ENCODE measurements at regions not wholly inside any gene's neighbourhood (a gene's known extent, or its start where the extent isn't known, plus 50 kb on each side); places are given as distances from the start of the nearest gene placed in this dataset.

DNA sequence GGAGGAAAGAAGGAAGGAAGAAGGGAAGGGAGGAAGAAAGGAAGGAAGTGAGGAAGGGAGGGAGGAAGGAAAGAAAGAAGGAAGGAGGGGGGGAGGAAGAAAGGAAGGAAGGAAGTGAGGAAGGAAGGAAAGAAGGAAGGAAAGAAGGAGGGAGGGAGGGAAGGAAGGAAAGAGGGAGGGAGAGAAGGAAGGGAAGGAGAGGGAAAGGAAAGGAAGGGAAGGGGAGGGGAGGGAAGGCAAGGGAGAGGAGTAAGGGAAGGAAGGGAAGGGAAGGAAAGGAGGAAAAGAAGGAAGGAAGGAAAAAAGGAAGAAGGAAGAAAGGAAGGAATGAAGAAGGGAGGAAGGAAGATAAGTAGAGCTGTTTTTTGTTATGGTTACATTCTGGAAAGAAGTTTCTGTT is 141.2 kb downstream of the LRRC3B start:
- no peaks in the 10 kb centered on the region for H3K36me3 ChIP-seq (ENCODE audit: control insufficient read depth, insufficient read depth, low read length)
- no peak overlapping the region for H3K9ac ChIP-seq (ENCODE audit: low read depth, low read length)

GRCh38 chr3:26766031-26766430 is 143.5 kb downstream of the LRRC3B start:
- no peaks in the 10 kb centered on the region for H3K27me3 ChIP-seq (ENCODE audit: control insufficient read depth, insufficient read depth, low read length)
- no peaks in the 10 kb centered on the region for H3K4me1 ChIP-seq (ENCODE audit: control insufficient read depth, insufficient read depth, low read length)
- H3K27ac ChIP-seq (ENCODE audit: low read depth, low read length): no peak overlapping the region
- no peaks in the 10 kb centered on the region for H3K9me3 ChIP-seq (ENCODE audit: control insufficient read depth, insufficient read depth, low read length)
- no peaks in the 10 kb centered on the region for H3K36me3 ChIP-seq (ENCODE audit: control insufficient read depth, insufficient read depth, low read length)
- H3K4me3 ChIP-seq (ENCODE audit: low read depth, low read length): no peak overlapping the region
- no peak overlapping the region for H3K9ac ChIP-seq (ENCODE audit: low read depth, low read length)

More for the DNA sequence above, 141.2 kb downstream of the LRRC3B start:
- no peak overlapping the region for H3K27ac ChIP-seq (ENCODE audit: low read depth, low read length)
- no peaks in the 10 kb centered on the region for H3K4me1 ChIP-seq (ENCODE audit: control insufficient read depth, insufficient read depth, low read length)
- no peaks in the 10 kb centered on the region for H3K27me3 ChIP-seq (ENCODE audit: control insufficient read depth, insufficient read depth, low read length)
- no peaks in the 10 kb centered on the region for H3K9me3 ChIP-seq (ENCODE audit: control insufficient read depth, insufficient read depth, low read length)
- no peak overlapping the region for H3K4me3 ChIP-seq (ENCODE audit: low read depth, low read length)

DNA sequence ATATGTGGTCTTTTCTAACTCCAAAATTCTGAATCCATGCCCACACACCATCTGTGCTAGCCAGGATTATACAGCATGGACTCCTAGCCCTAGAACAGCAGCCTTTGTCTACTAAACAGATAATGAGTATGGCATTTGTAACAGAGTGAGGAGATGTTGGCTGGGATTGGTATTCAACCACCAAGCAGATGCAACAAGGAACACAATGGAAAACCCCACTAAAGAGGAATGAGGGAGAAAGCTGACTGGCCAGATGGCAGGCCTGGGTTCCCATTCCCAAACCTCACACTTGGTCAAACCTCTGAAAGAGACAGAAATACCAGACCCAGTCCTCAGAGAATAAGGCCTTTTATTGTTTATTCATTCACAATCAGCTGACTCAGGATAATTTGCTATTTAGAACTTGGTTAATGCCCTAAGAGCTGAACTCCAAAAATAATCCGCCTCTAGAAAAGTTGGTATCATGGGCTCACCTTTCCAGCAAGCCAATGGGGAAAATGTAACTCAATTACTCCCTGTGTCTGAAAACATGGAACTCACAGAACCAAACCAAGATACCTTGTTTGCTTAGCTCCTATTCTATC is 145.6 kb downstream of the LRRC3B start:
- Histone ChIP-seq H3K4me3 (ENCODE audit: low read depth, low read length) (no peak overlapping the region), H3K27me3 (ENCODE audit: control insufficient read depth, insufficient read depth, low read length) (no peaks in the 10 kb centered on the region), H3K27ac (ENCODE audit: low read depth, low read length) (no peak overlapping the region), H3K9me3 (ENCODE audit: control insufficient read depth, insufficient read depth, low read length) (no peaks in the 10 kb centered on the region), H3K9ac (ENCODE audit: low read depth, low read length) (no peak overlapping the region), H3K4me1 (ENCODE audit: control insufficient read depth, insufficient read depth, low read length) (peaks cover 2% of the 10 kb centered on the region; the same call in 1 of the 2 replicates), H3K36me3 (ENCODE audit: control insufficient read depth, insufficient read depth, low read length) (no peaks in the 10 kb centered on the region)

GRCh38 chr3:26799679-26800317 is 177.2 kb downstream of the LRRC3B start:
- Histone ChIP-seq H3K27me3 (ENCODE audit: control insufficient read depth, insufficient read depth, low read length) (no peaks in the 10 kb centered on the region), H3K4me1 (ENCODE audit: control insufficient read depth, insufficient read depth, low read length) (no peaks in the 10 kb centered on the region), H3K27ac (ENCODE audit: low read depth, low read length) (no peak overlapping the region), H3K4me3 (ENCODE audit: low read depth, low read length) (no peak overlapping the region), H3K36me3 (ENCODE audit: control insufficient read depth, insufficient read depth, low read length) (no peaks in the 10 kb centered on the region), H3K9ac (ENCODE audit: low read depth, low read length) (no peak overlapping the region), H3K9me3 (ENCODE audit: control insufficient read depth, insufficient read depth, low read length) (no peaks in the 10 kb centered on the region)

- no peaks in the 10 kb centered on the region for H3K27me3 ChIP-seq (ENCODE audit: control insufficient read depth, insufficient read depth, low read length)
- no peak overlapping the region for H3K27ac ChIP-seq (ENCODE audit: low read depth, low read length)
- H3K4me1 ChIP-seq (ENCODE audit: control insufficient read depth, insufficient read depth, low read length): no peaks in the 10 kb centered on the region
- H3K4me3 ChIP-seq (ENCODE audit: low read depth, low read length): no peak overlapping the region
- H3K36me3 ChIP-seq (ENCODE audit: control insufficient read depth, insufficient read depth, low read length): no peaks in the 10 kb centered on the region
- no peaks in the 10 kb centered on the region; the same call in 1 of the 2 replicates for H3K9me3 ChIP-seq (ENCODE audit: control insufficient read depth, insufficient read depth, low read length)
- H3K9ac ChIP-seq (ENCODE audit: low read depth, low read length): no peak overlapping the region
Measured at GRCh38 chr3:26807272-26807671, 184.7 kb downstream of the LRRC3B start.

DNA sequence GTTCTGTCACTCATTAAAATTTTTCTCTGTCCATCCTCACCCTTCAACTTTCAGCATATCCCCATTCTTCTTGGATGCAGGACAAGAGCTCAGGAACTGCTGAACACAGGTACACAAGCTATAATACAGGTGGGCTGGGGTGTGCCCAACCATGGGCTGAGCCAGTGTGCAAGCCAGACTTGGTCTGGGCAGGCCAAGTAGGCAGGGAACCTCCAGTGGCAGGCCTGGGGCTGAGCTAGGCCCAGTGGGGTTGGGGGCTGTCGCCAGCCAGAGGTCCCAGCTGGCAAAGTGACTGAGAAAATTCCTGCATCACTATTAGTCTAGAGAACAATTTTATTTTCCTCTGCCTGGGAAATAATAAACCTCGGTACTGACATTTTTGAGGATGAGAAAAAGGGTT is 202.9 kb downstream of the LRRC3B start:
- H3K27me3 ChIP-seq (ENCODE audit: control insufficient read depth, insufficient read depth, low read length): no peaks in the 10 kb centered on the region
- H3K27ac ChIP-seq (ENCODE audit: low read depth, low read length): no peak overlapping the region
- no peak overlapping the region for H3K4me3 ChIP-seq (ENCODE audit: low read depth, low read length)
- H3K4me1 ChIP-seq (ENCODE audit: control insufficient read depth, insufficient read depth, low read length): no peaks in the 10 kb centered on the region
- H3K9me3 ChIP-seq (ENCODE audit: control insufficient read depth, insufficient read depth, low read length): peaks cover 32% of the 10 kb centered on the region
- H3K36me3 ChIP-seq (ENCODE audit: control insufficient read depth, insufficient read depth, low read length): no peaks in the 10 kb centered on the region
- no peak overlapping the region for H3K9ac ChIP-seq (ENCODE audit: low read depth, low read length)

DNA sequence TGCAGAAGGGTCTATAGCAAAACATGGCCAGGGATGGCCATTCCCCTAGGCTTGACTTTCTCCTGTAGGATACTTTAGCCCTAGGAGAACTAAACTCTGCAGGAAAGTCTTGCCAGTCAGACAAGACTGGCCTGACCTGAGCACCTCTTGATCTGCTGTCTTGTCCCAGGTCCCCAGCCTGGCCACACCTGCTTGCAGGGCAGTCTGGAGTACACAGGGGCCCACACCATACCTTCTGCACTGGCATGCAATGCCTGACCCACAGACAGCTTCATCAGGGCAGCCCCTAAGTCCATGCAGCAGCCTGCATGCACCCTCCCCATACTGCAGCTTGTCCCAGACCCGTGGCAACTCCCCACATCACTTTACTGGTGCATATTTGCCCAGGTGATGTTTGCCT is 204.6 kb downstream of the LRRC3B start:
- Histone ChIP-seq H3K27ac (ENCODE audit: low read depth, low read length) (no peak overlapping the region), H3K4me3 (ENCODE audit: low read depth, low read length) (no peak overlapping the region), H3K9me3 (ENCODE audit: control insufficient read depth, insufficient read depth, low read length) (peaks cover 21% of the 10 kb centered on the region), H3K27me3 (ENCODE audit: control insufficient read depth, insufficient read depth, low read length) (no peaks in the 10 kb centered on the region), H3K36me3 (ENCODE audit: control insufficient read depth, insufficient read depth, low read length) (no peaks in the 10 kb centered on the region), H3K4me1 (ENCODE audit: control insufficient read depth, insufficient read depth, low read length) (no peaks in the 10 kb centered on the region), H3K9ac (ENCODE audit: low read depth, low read length) (no peak overlapping the region)

DNA sequence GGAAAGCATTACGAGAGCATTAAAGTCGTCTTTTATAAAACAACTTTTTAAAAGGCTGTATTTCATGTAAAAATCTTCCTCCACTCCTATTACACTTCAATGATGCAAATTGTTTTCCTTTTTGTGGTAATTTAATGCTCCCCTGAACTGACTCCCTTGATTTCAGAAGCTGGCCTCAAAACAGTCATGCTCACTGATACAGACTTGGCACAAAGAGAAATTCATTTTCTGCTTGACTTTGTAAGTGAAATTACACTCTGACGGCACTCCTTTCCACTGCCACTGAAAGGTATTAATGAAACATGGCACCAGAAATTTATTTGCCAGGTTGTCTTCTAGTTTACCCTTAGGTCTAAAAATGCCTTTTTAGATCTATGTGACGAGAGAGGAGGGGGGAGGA is 215.5 kb downstream of the LRRC3B start:
- Histone ChIP-seq H3K9me3 (ENCODE audit: control insufficient read depth, insufficient read depth, low read length) (no peaks in the 10 kb centered on the region), H3K27me3 (ENCODE audit: control insufficient read depth, insufficient read depth, low read length) (no peaks in the 10 kb centered on the region), H3K4me3 (ENCODE audit: low read depth, low read length) (no peak overlapping the region), H3K9ac (ENCODE audit: low read depth, low read length) (no peak overlapping the region), H3K4me1 (ENCODE audit: control insufficient read depth, insufficient read depth, low read length) (peaks cover 13% of the 10 kb centered on the region), H3K27ac (ENCODE audit: low read depth, low read length) (no peak overlapping the region), H3K36me3 (ENCODE audit: control insufficient read depth, insufficient read depth, low read length) (no peaks in the 10 kb centered on the region)

DNA sequence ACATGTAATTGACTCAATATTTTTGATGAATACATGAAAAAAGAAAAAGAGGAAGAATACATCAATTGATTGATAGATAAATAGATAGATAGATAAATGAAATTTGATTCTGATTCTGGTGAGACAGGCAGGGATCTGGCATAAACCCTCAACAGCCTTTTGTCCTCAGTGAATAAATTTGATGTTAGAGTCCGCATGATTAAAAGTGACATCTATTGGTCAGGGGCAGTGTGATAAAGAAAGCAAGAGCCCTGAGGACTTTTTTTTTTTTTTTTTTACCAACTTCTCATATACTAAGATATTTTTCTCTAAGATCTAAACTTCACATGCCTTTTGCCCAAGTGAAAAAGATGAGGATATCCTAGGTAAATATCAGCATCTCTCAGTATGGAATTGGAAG is 216.4 kb downstream of the LRRC3B start:
- H3K4me3 ChIP-seq (ENCODE audit: low read depth, low read length): no peak overlapping the region
- H3K27ac ChIP-seq (ENCODE audit: low read depth, low read length): no peak overlapping the region
- H3K27me3 ChIP-seq (ENCODE audit: control insufficient read depth, insufficient read depth, low read length): no peaks in the 10 kb centered on the region
- H3K4me1 ChIP-seq (ENCODE audit: control insufficient read depth, insufficient read depth, low read length): peaks cover 13% of the 10 kb centered on the region
- no peaks in the 10 kb centered on the region for H3K36me3 ChIP-seq (ENCODE audit: control insufficient read depth, insufficient read depth, low read length)
- no peaks in the 10 kb centered on the region for H3K9me3 ChIP-seq (ENCODE audit: control insufficient read depth, insufficient read depth, low read length)
- H3K9ac ChIP-seq (ENCODE audit: low read depth, low read length): no peak overlapping the region

DNA sequence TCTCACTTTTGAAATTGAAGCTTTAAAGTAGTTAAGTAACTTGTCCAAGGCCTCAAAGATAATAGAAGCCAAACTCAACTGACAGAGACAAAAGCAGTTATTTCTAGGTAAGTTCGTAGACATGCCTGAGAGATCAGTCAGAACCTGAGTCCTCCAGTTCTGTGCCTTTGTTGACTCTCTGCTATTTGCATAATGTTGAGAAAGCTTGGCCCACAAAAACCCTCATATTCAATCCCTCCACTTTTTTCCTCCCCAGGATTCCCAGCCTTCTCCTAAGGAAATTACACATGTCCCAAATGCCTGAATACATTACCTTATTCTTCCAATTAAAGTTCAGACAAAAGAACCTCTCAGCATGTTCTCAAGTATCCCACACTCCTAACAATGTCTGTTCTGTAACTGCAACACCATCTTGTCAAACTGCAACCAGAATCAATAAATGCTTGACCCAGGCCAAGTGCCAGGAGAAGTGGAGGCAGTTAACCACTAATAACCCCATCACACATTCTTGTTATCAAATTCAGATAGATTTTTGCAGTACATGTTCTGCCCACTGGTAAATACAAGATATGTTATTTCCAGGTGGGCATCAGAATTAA is 217.8 kb downstream of the LRRC3B start:
- H3K4me1 ChIP-seq (ENCODE audit: control insufficient read depth, insufficient read depth, low read length): peaks cover 13% of the 10 kb centered on the region
- H3K4me3 ChIP-seq (ENCODE audit: low read depth, low read length): no peak overlapping the region
- H3K27me3 ChIP-seq (ENCODE audit: control insufficient read depth, insufficient read depth, low read length): no peaks in the 10 kb centered on the region
- peak overlapping the region; percentile 38 for H3K27ac ChIP-seq (ENCODE audit: low read depth, low read length)
- H3K9me3 ChIP-seq (ENCODE audit: control insufficient read depth, insufficient read depth, low read length): no peaks in the 10 kb centered on the region
- H3K36me3 ChIP-seq (ENCODE audit: control insufficient read depth, insufficient read depth, low read length): no peaks in the 10 kb centered on the region
- no peak overlapping the region for H3K9ac ChIP-seq (ENCODE audit: low read depth, low read length)

GRCh38 chr3:26845194-26845593 is 222.6 kb downstream of the LRRC3B start:
- no peak overlapping the region for H3K4me3 ChIP-seq (ENCODE audit: low read depth, low read length)
- H3K9me3 ChIP-seq (ENCODE audit: control insufficient read depth, insufficient read depth, low read length): no peaks in the 10 kb centered on the region
- peaks cover 4% of the 10 kb centered on the region for H3K4me1 ChIP-seq (ENCODE audit: control insufficient read depth, insufficient read depth, low read length)
- no peak overlapping the region for H3K9ac ChIP-seq (ENCODE audit: low read depth, low read length)
- H3K27me3 ChIP-seq (ENCODE audit: control insufficient read depth, insufficient read depth, low read length): no peaks in the 10 kb centered on the region
- no peaks in the 10 kb centered on the region for H3K36me3 ChIP-seq (ENCODE audit: control insufficient read depth, insufficient read depth, low read length)
- H3K27ac ChIP-seq (ENCODE audit: low read depth, low read length): no peak overlapping the region
